GM11168 (cell line): ENCODE measurements at regions not wholly inside any gene's neighbourhood (a gene's known extent, or its start where the extent isn't known, plus 50 kb on each side); places are given as distances from the start of the nearest gene placed in this dataset.

Source experiments
- in situ Hi-C: fragments of 300-500 bp; cut with MboI; formaldehyde crosslinking; loops from one replicate; pipeline ENCODE4 v1.12.0; 2022; ENCODE audit warnings: low sequenced_read_pairs; ENCODE audit not compliant: unreplicated experiment

DNA sequence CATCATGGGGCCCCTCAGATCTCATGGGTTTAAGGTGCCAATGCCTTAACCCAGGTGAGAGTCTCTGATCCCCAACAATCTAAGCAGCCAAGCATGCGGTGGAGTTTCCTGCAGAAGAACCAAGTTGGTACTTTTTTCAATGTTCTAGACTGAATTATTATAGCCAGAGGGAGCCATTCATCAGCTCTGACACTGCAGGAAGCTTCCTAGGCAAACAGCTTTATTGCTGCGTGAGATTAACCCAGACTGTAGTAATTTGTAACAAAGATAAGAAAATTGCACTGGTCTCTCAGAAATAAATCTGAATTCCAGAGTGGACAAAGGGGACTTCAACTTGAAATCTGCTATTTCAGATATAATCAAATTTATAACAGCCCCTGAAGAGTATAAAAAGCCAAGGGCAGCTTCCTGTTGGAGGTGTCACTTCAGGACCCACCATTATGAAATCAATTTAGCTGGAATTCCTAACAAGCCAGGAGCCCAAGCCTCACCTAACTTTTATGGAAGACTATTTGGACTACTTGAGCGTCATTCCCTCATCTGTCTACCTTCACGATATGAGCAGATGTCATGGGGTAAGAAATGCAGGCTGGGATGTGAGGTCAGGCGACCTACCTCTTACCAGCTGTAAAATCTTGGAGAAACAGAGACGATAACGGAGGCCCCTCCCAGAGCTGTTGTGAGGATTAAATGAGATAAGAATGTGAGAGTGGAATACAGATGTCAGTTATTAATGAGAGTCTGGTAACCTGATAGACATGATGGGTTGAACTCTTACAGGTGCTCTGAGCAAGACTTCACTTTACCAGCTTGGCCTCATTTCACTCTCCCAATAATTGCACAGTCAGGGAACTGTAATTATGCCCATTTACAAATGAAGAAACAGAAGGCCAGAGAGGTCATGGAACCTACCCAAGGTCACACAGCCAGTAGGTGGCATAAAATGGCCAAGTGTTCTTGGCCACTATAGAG, 135.1 kb downstream of the RRAGC start:
- in situ Hi-C loops: no loop called here

DNA sequence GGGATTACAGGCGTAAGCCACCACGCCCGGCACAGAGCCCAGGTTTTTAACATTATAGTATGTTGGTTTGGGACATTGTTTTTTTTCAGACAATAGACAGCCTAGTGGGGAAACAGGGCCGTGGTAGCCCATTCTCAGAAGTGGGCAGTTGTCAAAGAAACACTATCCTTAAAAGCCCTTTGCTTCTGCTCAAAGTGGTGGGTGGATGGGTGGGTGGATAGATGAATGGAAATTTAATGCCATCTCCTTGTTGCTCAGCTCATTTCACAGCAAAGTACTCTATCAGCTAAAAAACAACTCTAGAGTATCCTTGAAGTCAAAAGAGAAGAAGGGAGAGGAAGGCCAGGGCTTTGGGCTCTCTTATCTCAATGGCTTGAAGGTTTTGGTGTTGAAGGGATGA, 137.8 kb downstream of the RRAGC start:
- in situ Hi-C loops: no loop called here

DNA sequence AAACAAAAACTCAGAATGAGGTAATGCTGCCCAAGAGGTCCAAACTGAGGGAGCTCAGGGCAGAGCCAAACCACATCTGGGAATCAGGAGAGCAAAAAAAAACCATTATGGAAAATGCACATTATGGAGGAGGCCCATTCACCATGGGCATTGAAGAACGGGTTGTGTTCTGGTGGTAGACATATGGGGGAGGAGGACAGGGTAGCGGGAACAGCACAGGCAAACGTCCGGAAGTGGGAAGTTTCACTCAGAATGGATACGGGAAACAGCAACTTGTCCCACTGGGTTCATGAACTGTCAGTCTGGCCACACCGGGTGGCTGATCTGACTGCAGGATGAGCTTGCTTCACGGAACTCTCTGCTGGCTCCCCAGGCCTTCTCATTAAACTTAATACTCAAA, 139.7 kb downstream of the RRAGC start:
- in situ Hi-C loops: no loop called here

DNA sequence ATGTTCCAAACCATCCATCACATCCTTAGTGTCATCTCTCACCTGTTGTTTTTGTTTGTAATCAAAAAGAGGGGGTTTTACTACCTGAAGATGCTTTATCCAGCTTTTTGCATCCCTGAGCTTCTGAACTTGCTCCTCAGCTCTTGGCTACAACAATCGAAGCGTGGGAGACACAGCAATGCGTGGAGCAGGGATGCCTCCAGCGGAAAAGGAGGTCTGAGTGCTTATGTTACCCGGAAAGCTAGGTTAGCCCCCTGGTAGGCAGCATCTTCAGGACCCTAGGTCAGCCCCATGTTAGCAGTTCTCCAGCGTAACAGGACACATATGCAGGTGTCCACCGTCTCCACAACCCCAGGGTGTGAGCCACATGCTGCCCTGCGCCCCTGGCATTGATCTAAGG, 141.5 kb downstream of the RRAGC start:
- in situ Hi-C loops: no loop called here

GRCh38 chr1:38716229-38716628, 143.3 kb downstream of the RRAGC start:
- in situ Hi-C loops: no loop called here

GRCh38 chr1:38715415-38715814, 144.2 kb downstream of the RRAGC start:
- in situ Hi-C loops: no loop called here

DNA sequence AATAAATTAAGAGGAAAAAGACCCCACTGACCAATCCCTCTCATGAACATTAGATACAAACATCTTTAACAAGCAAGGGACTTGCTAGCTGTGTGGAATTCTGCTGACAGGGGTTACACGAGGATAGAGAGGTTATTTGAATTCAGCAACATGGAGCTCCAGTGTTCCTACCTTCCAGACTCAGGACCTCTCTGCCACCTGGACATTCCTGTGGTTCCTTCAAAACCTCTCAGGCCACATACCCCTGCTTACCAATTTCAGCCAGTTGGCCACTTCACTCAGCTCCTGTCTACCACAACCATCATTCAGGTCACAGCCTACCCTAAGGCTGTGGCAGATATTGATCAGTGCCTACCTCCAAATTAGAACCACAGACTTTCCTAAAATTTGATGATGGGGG, 147.5 kb downstream of the RRAGC start:
- in situ Hi-C loops: no loop called here

GRCh38 chr1:38708701-38709258, 150.8 kb downstream of the RRAGC start:
- in situ Hi-C loops: no loop called here

DNA sequence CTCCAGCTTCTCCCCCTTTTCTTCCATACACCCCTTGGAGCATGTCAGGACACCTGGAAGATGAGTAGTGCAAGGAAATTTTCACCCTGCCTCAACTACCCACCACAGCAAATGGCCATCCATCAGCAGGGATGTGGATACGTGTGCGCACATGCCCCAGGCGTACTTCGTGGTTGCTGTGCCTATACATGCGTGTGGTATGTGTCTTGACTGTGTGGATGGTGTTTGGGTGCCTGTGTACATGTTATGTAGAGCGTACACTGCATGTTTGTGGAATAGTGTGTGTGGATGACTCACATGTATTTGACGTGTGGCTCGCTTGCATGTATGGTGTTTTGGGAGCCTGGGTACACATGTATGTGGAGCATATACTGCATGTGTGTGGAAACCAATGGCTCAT, 158.5 kb downstream of the RRAGC start:
- in situ Hi-C loops: no loop called here

- in situ Hi-C loops: no loop called here
These were observed 159.5 kb downstream of the RRAGC start for GRCh38 chr1:38700077-38700470.

DNA sequence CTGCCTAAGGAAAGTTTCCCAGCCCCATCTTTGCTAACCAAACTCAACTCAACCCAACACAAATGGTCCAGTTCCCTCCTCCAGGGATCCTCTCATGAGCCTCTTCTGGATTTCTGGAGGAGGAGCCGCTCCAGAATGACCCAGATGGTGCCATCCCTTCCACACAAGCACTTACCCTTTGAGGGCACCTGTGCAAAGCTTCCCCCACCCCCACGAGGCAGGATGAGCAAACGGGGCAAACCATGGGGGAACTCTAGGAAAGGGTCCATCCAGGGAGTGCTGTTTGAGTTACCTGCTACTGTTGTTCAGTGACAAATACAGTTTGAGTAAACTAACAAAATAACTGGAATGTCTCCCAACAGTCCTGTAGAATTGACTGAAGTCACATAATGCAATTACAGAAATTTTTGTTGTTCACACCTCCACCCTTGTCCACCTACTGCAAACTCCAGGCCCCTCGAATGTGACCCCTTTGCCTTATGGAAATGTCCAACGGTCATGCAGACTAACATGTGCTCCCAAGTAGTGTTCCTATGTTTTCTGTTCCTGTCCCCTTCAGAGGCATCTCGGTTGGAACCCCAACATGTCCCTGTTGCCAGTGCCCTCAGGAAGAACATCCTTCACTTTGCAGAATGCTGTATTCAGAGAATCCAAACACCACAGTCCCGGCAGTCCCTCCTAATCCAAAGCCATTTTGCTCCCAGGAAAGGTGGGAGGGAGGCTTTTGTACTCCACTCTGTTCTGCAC, 160.1 kb downstream of the RRAGC start:
- in situ Hi-C loops: no loop called here

GRCh38 chr1:38697387-38697786, 162.2 kb downstream of the RRAGC start:
- in situ Hi-C loops: no loop called here

GRCh38 chr1:38696371-38696770, 163.2 kb downstream of the RRAGC start:
- in situ Hi-C loops: no loop called here

DNA sequence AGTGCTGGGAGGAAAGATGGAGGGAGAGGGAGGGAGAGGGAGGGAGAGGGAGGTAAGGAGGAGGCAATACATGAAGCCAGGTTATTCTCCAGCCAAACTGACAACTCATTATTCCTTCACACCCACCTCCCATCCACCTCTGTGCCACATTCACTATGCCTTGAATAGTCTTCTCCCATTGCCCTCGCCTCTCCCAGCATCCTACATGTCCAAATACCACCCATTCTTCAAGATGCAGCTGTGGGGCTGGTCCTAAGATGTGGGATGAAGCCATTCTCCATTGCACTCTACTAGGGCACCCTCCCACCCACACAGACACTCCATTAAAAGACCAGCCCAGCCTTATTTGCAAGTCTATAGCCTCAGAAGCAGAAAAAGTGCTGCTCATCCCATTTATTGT, 165.8 kb downstream of the RRAGC start:
- in situ Hi-C loops: no loop called here

GRCh38 chr1:38693031-38693430, 166.5 kb downstream of the RRAGC start:
- in situ Hi-C loops: no loop called here

- in situ Hi-C loops: no loop called here
These were observed 168.7 kb downstream of the RRAGC start for GRCh38 chr1:38690790-38691449.

GRCh38 chr1:38686927-38687255, 172.7 kb downstream of the RRAGC start:
- in situ Hi-C loops: no loop called here

DNA sequence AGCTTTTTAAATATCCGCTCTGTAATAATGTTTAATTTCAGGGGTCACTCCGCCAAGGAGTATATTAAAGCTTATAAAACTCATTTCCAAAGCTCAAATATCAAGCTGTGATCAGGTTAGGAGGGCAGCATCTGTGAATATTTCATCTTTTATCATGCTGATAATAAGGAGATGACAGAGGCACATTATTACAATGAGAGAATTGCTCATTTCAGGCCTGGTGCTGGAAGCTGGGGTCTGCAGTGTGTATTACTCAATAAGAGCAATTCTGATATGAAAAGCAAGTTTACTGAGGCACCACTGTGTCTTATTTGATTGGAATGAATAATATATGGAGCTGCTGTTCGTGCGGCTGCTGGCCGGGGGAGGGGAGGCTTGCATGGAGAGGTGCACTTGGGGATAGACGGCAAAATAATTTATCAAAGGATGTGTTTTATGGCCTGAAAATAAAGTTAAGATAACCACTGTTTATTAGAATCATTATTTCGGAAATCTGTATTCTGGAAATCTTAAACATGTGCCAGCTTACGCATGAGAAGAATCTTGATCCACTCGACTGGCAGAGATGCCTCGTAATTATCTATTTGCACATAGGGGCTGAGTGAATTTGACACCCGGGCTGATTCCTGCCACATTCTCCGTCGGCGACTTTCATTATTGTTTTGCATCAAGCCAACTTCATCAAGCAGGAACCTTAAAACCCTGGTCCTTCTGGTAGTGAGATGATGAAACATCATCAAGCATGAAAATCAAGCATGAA, 173.2 kb downstream of the RRAGC start:
- in situ Hi-C loops: no loop called here

GRCh38 chr1:38685388-38685787, 174.2 kb downstream of the RRAGC start:
- in situ Hi-C loops: no loop called here
